Lower lobe of right lung (tissue), 2 donors: ENCODE measurements at regions not wholly inside any gene's neighbourhood (a gene's known extent, or its start where the extent isn't known, plus 50 kb on each side); places are given as distances from the start of the nearest gene placed in this dataset.
A peak's percentile ranks its signal among the peaks of the same experiment; 100 is the strongest.

Experiments used
- ATAC-seq, 2 donors: fragments of 200-7000 bp; cut with Tn5 transposase; one replicate each; pipeline ENCODE4 v1.9.1; 2020 to 2022; ENCODE audit warnings: mild to moderate bottlenecking in 2 of 2, moderate library complexity in 2 of 2
- DNase-seq: peaks from one replicate; pipeline ENCODE4 v3.0.0-alpha.2; 2020
- H3K27ac ChIP-seq: fragments of 200-600 bp; one replicate; pipeline ENCODE4 v1.8.0; 2022
- H3K27me3 ChIP-seq: fragments of 200-600 bp; one replicate; pipeline ENCODE4 v1.8.0; 2022; ENCODE audit warnings: low read depth
- H3K36me3 ChIP-seq: fragments of 200-600 bp; one replicate; pipeline ENCODE4 v1.8.0; 2022; ENCODE audit warnings: mild to moderate bottlenecking
- H3K4me1 ChIP-seq: fragments of 200-600 bp; one replicate; pipeline ENCODE4 v1.8.0; 2022
- H3K4me3 ChIP-seq: fragments of 200-600 bp; one replicate; pipeline ENCODE4 v1.8.0; 2022; ENCODE audit warnings: mild to moderate bottlenecking
- H3K9me3 ChIP-seq: fragments of 200-600 bp; one replicate; pipeline ENCODE4 v1.8.0; 2022
- CTCF ChIP-seq: fragments of 200-600 bp; IDR thresholded peaks from one replicate; pipeline ENCODE4 v1.8.0; 2022; ENCODE audit warnings: antibody characterized with exemption, mild to moderate bottlenecking
- intact Hi-C: fragments of 100-400 bp; cut with DNase I; formaldehyde crosslinking; loops from one replicate; pipeline ENCODE4 v1.11.0; 2022
- donor health status: DM: no; HTN: yes; CAD: no; lungs with severe emphysema.

- Histone ChIP-seq H3K27ac (no peak overlapping the region), H3K27me3 (no peaks in the 10 kb centered on the region), H3K4me3 (no peak overlapping the region), H3K9me3 (no peaks in the 10 kb centered on the region), H3K36me3 (no peaks in the 10 kb centered on the region), H3K4me1 (peaks cover 12% of the 10 kb centered on the region)
- intact Hi-C loops, result no loop called here
- DNase-seq, result no peak
- ATAC-seq, result no peak
- no peak for TF ChIP-seq CTCF
These were observed 80.7 kb downstream of the TET3 start for GRCh38 chr2:74065456-74065855.

GRCh38 chr2:74066491-74067203 lies 81.1 kb downstream of the BOLA3 start:
- intact Hi-C loops, result no loop called here
- Histone ChIP-seq H3K36me3 (no peaks in the 10 kb centered on the region), H3K9me3 (no peaks in the 10 kb centered on the region), H3K27me3 (no peaks in the 10 kb centered on the region), H3K4me1 (peaks cover 14% of the 10 kb centered on the region), H3K27ac (no peak overlapping the region), H3K4me3 (no peak overlapping the region)
- TF ChIP-seq CTCF, result no peak
- ATAC-seq (peak; percentile 71 to 76), DNase-seq (no peak)

GRCh38 chr2:74067221-74067747 lies 80.4 kb downstream of the BOLA3 start:
- ATAC-seq (peak; percentile 61 to 70), DNase-seq (no peak)
- TF ChIP-seq CTCF, result no peak
- Histone ChIP-seq H3K4me3 (no peak overlapping the region), H3K36me3 (no peaks in the 10 kb centered on the region), H3K27ac (no peak overlapping the region), H3K4me1 (peaks cover 20% of the 10 kb centered on the region), H3K27me3 (no peaks in the 10 kb centered on the region), H3K9me3 (no peaks in the 10 kb centered on the region)
- intact Hi-C loops, result no loop called here

GRCh38 chr2:74070991-74071390 lies 76.7 kb downstream of the BOLA3 start:
- H3K27ac ChIP-seq, result no peak overlapping the region
- intact Hi-C loops, result no loop called here
- no peak for DNase-seq
- ATAC-seq, result peak in 1 of 2 donors; percentile 29
- peaks cover 32% of the 10 kb centered on the region for H3K4me1 ChIP-seq
- H3K36me3 ChIP-seq, result no peaks in the 10 kb centered on the region
- no peaks in the 10 kb centered on the region for H3K27me3 ChIP-seq
- no peak for TF ChIP-seq CTCF
- no peak overlapping the region for H3K4me3 ChIP-seq
- H3K9me3 ChIP-seq, result no peaks in the 10 kb centered on the region

GRCh38 chr2:74071426-74071825 lies 76.3 kb downstream of the BOLA3 start:
- peaks cover 35% of the 10 kb centered on the region for H3K4me1 ChIP-seq
- no peak overlapping the region for H3K27ac ChIP-seq
- H3K9me3 ChIP-seq, result no peaks in the 10 kb centered on the region
- ATAC-seq (no peak), DNase-seq (no peak)
- H3K36me3 ChIP-seq, result no peaks in the 10 kb centered on the region
- intact Hi-C loops, result no loop called here
- TF ChIP-seq CTCF, result no peak
- H3K4me3 ChIP-seq, result no peak overlapping the region
- no peaks in the 10 kb centered on the region for H3K27me3 ChIP-seq
